Heart right ventricle (tissue), 16 donors: ENCODE measurements at regions not wholly inside any gene's neighbourhood (a gene's known extent, or its start where the extent isn't known, plus 50 kb on each side); places are given as distances from the start of the nearest gene placed in this dataset.

Source experiments
- ATAC-seq, 8 donors: fragments of 200-7000 bp; cut with Tn5 transposase; one replicate each; pipeline ENCODE4 v1.9.1; 2020; ENCODE audit warnings: mild to moderate bottlenecking in 8 of 8, moderate library complexity in 8 of 8, moderate number of reproducible peaks in 1 of 8
- DNase-seq, 2 donors: peaks; one replicate each; pipeline ENCODE4 v3.0.0-alpha.2; 2020
- H3K27ac ChIP-seq, 10 donors: fragments of 200-600 bp; sonication (generic) in 2 of 10; one replicate each; pipeline versions ENCODE4 v1.5.0 to v1.8.0; 2020 to 2022; ENCODE audit warnings: mild to moderate bottlenecking in 3 of 10
- H3K27me3 ChIP-seq, 7 donors: fragments of 200-600 bp; one replicate each; pipeline ENCODE4 v1.8.0; 2021 to 2022; ENCODE audit warnings: mild to moderate bottlenecking in 2 of 7
- H3K36me3 ChIP-seq, 9 donors: fragments of 200-600 bp; sonication (generic) in 1 of 9; one replicate each; pipeline versions ENCODE4 v1.5.0 to v1.8.0; 2020 to 2022; ENCODE audit warnings: mild to moderate bottlenecking in 2 of 9
- H3K4me1 ChIP-seq, 9 donors: fragments of 200-600 bp; sonication (generic) in 1 of 9; one replicate each; pipeline versions ENCODE4 v1.5.0 to v1.8.0; 2020 to 2022; ENCODE audit warnings: mild to moderate bottlenecking in 4 of 9
- H3K4me3 ChIP-seq, 10 donors: fragments of 200-600 bp; sonication (generic) in 2 of 10; one replicate each; pipeline versions ENCODE4 v1.5.0 to v1.8.0; 2020 to 2022; ENCODE audit warnings: mild to moderate bottlenecking in 7 of 10, moderate library complexity in 2 of 10
- H3K9me3 ChIP-seq, 11 donors: fragments of 200-600 bp in 10 of 11; sonication (generic) in 2 of 11; one replicate each; pipeline versions ENCODE4 v1.5.0 to v1.8.0; 2013 to 2022; ENCODE audit warnings: mild to moderate bottlenecking in 2 of 11, control low read depth in 1 of 11, moderate library complexity in 1 of 11
- WGBS, 2 donors: extraction: QIAGEN DNeasy Blood & Tissue Kit; methylation state at CpG; one replicate each; pipeline ENCODE4 v1.1.7; 2013; ENCODE audit warnings: inconsistent platforms in 1 of 2; 5-methylcytosine and 5-hydroxymethylcytosine counted together
- intact Hi-C, 10 donors: fragments of 100-400 bp; cut with DNase I; formaldehyde crosslinking; loops; one replicate each; pipeline versions ENCODE4 v1.11.1 to v1.14.2; 2022
- TF ChIP-seq, protein P1 (sequence below), 9 donors: fragments of 200-600 bp; sonication (generic) in 2 of 9; IDR thresholded peaks; one replicate each; pipeline versions ENCODE4 v1.5.0 to v1.8.0; 2021 to 2022; ENCODE audit warnings: antibody characterized with exemption in 9 of 9, mild to moderate bottlenecking in 5 of 9, moderate library complexity in 1 of 9
- donor health status: Arrhythmogenic right ventricular cardiomyopathy.
- donor health status: ischemic (EF 13 %, LVEDD 7.1; RV severe dilation, severe dysfunction).
- donor health status: healthy with polysubstance abuse.
- donor health status: DM: no; HTN: yes; CAD: no.
- donor health status: DM: no; HTN: no; CAD: no.
- donor health status: ischemic (EF 25% LVEDD 6.9; RV normal size, moderate dysfunction).
- donor health status: ischemic (EF 25% LVEDD 5.7; RV mildly dilated, moderate dysfunction).
- donor health status: healthy.
- donor health status: DM: yes; HTN: yes; CAD: no.
- donor health status: Ischemic cardiomyopathy.
- donor health status: ischemic (EF 35%, LVEDD 5.7; RV mildly dilated, moderate dysfunction).
- donor health status: nonischemic (EF 11% LVEDD 7.7; RV severe dilation, severe dysfunction).
- donor health status: DM: yes; HTN: yes; CAD: no.
- donor health status: PGD.
- donor health status: ischemic (EF 29% LVEDD 5.4; RV normal size, mild dysfunction).
- donor health status: nonischemic (EF 23%, LVEDD 6.1; RV moderate dilation, normal function).

DNA sequence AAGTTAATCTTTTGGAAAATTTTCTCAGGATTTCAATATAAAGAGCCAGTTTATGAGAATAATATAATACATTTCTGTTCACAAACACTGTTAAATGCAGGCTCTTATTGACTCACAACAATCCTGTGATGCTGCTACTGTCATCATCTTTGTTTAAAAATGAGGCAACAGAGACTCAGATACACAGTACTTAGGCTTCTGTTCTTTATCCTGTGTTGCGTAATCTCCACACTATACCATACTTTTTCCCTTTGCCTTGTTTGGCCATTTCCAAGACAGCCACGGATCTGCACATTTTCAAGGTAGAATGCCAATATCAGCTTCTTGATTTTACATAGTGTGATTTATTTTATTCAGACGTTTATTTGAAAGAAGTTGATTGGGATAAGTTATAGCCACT is 699.0 kb upstream of the CITED2 start:
- H3K9me3 ChIP-seq, result no peaks in the 10 kb centered on the region
- no peak overlapping the region for H3K4me3 ChIP-seq
- no peak overlapping the region for H3K27ac ChIP-seq
- no peaks in the 10 kb centered on the region for H3K27me3 ChIP-seq
- H3K36me3 ChIP-seq, result no peaks in the 10 kb centered on the region
- intact Hi-C loops, result loop anchor here in 5 of 10 donors (10.0 kb wide), 5 partner anchors 99 to 699 kb away; partner anchors contain the start of gene CITED2 (in 2 of the 5)
- WGBS, 2 donors, result 76 to 80% methylated on average over 3 of the region's 3 CpGs
- TF ChIP-seq, protein P1, sequence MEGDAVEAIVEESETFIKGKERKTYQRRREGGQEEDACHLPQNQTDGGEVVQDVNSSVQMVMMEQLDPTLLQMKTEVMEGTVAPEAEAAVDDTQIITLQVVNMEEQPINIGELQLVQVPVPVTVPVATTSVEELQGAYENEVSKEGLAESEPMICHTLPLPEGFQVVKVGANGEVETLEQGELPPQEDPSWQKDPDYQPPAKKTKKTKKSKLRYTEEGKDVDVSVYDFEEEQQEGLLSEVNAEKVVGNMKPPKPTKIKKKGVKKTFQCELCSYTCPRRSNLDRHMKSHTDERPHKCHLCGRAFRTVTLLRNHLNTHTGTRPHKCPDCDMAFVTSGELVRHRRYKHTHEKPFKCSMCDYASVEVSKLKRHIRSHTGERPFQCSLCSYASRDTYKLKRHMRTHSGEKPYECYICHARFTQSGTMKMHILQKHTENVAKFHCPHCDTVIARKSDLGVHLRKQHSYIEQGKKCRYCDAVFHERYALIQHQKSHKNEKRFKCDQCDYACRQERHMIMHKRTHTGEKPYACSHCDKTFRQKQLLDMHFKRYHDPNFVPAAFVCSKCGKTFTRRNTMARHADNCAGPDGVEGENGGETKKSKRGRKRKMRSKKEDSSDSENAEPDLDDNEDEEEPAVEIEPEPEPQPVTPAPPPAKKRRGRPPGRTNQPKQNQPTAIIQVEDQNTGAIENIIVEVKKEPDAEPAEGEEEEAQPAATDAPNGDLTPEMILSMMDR (IDR thresholded peaks at IDR 0.05), result no peak
- peaks cover 0 to 48% (median 38%) of the 10 kb centered on the region in 9 donors for H3K4me1 ChIP-seq
- ATAC-seq, result no peak
- DNase-seq, result no peak

DNA sequence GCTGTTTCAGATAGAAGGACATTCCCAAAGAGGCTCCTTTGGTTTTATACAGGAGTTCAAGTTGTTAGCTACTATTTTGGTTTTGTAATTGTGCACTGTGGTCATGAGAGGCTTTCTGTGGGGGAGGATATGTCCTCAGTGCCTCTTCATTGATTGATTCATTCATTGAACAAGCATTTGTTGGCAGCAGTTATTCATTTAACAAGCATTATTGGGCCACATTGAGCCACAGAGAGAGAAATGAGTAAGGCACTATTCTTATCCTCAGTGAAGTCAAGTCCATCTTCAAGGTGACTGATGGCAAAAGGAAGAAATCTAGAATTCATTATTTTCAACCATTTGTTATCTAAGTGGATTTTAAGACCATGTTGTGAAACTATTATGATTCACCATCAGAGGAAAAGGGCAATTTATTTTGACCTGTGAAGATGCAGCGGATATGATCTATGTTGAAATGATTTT is 697.2 kb upstream of the CITED2 start:
- Histone ChIP-seq H3K27ac (peak overlapping the region in 3 of 10 donors; percentile 5 to 30 (median 8)), H3K4me3 (no peak overlapping the region), H3K36me3 (no peaks in the 10 kb centered on the region), H3K27me3 (no peaks in the 10 kb centered on the region), H3K9me3 (no peaks in the 10 kb centered on the region), H3K4me1 (peaks cover 0 to 37% (median 27%) of the 10 kb centered on the region in 9 donors)
- DNase-seq, result no peak
- TF ChIP-seq, protein P1 (IDR thresholded peaks at IDR 0.05), result no peak
- no peak for ATAC-seq
- intact Hi-C loops, result loop anchor here in 5 of 10 donors (10.0 kb wide), 5 partner anchors 97 to 697 kb away; partner anchors contain the start of gene CITED2 (in 2 of the 5)
- whole genome bisulfite sequencing, 2 donors, result 80 to 85% methylated on average over 1 of the region's 1 CpG

DNA sequence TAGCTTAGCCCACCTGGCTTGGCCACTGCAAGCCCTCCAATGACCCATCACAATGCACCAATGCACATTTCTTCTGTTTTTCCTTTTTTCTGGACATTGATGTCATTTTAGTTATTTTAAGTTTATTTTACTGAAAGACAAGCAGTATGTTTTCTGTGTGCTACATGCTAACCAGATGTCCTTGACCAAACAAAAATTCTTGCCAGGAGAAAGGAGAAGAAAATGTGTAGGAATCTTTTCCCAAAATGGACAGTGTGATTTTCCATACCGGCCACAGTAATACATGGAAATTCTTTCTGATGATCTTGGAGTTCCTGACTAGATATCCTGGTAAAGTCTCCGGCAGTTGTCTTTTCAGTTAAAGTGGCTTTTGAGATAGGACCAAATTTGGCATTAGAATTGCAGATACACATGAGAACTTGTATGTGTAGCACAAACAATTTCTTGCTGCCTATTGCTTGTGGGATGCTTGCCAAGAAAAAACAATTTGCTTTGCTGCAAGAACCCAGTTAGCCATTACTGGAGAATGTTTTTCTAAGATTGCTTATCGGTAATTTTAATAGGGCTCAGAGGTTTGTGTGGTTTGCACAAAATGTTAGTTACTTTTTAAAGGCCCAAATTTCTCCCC is 696.5 kb upstream of the CITED2 start:
- H3K36me3 ChIP-seq, result no peaks in the 10 kb centered on the region
- 16 to 18% methylated on average over 3 of the region's 3 CpGs for WGBS, 2 donors
- no peaks in the 10 kb centered on the region for H3K9me3 ChIP-seq
- H3K4me1 ChIP-seq, result peaks cover 0 to 37% (median 27%) of the 10 kb centered on the region in 9 donors
- peak overlapping the region in 6 of 10 donors; percentile 5 to 38 (median 10) for H3K27ac ChIP-seq
- DNase-seq (no peak), ATAC-seq (peak in 2 of 8 donors; percentile 19 to 39)
- TF ChIP-seq, protein P1 (IDR thresholded peaks at IDR 0.05), result no peak
- no peaks in the 10 kb centered on the region for H3K27me3 ChIP-seq
- intact Hi-C loops, result loop anchor here in 5 of 10 donors (10.0 kb wide), 5 partner anchors 96 to 696 kb away; partner anchors contain the start of gene CITED2 (in 2 of the 5)
- H3K4me3 ChIP-seq, result no peak overlapping the region

DNA sequence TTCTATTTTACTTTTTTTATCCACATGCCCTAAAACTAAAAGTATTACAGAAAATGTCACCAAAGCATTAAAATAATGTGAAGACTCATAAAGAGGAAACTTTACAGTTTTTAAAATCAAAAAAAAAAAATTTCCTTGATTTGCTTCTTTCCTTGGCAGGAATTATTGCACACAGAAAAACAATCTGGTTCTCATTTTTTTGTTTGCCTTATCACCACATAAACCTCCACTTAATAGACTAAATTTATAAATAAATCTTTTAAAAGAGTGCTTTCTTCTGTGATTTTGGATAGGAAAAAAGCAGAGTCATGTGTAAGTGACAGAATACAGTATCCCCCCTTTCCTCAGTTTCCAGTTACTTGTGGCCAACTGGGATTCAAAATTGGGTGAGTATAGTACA is 695.1 kb upstream of the CITED2 start:
- H3K4me1 ChIP-seq, result peaks cover 0 to 37% (median 27%) of the 10 kb centered on the region in 9 donors
- DNase-seq, result no peak
- no peaks in the 10 kb centered on the region for H3K27me3 ChIP-seq
- H3K27ac ChIP-seq, result no peak overlapping the region
- intact Hi-C loops, result no loop called here
- H3K9me3 ChIP-seq, result no peaks in the 10 kb centered on the region
- TF ChIP-seq, protein P1 (IDR thresholded peaks at IDR 0.05), result no peak
- no peaks in the 10 kb centered on the region for H3K36me3 ChIP-seq
- H3K4me3 ChIP-seq, result no peak overlapping the region
- no peak for ATAC-seq
